Tibial nerve (tissue), 4 donors: ENCODE measurements at regions not wholly inside any gene's neighbourhood (a gene's known extent, or its start where the extent isn't known, plus 50 kb on each side); places are given as distances from the start of the nearest gene placed in this dataset.

Source experiments
- CTCF ChIP-seq, 5 experiments: fragments of 200-600 bp in 3 of 5; fragments of 450-650 bp in 2 of 5; sonication (generic) in 3 of 5; IDR thresholded peaks; one replicate each; pipeline ENCODE4 v1.5.1; 2016 to 2019; ENCODE audit warnings: antibody characterized with exemption in 5 of 5, mild to moderate bottlenecking in 3 of 5, moderate library complexity in 2 of 5
- EP300 ChIP-seq, 2 donors: sonication (generic); formaldehyde crosslinking; IDR thresholded peaks; one replicate each; pipeline ENCODE4 v1.6.1; 2017; ENCODE audit warnings: antibody characterized with exemption in 2 of 2, mild to moderate bottlenecking in 1 of 2

- TF ChIP-seq CTCF (IDR thresholded peaks at IDR 0.05), result no peak
- no peak for TF ChIP-seq EP300 (IDR thresholded peaks at IDR 0.05)
These were observed 524.4 kb downstream of the PRR16 start for GRCh38 chr5:120988491-120988890.
